HCT116 (cell line): ENCODE measurements at regions not wholly inside any gene's neighbourhood (a gene's known extent, or its start where the extent isn't known, plus 50 kb on each side); places are given as distances from the start of the nearest gene placed in this dataset.

ENCODE experiments used
- ATAC-seq: fragments of 200-7000 bp; cut with Tn5 transposase; 2 replicates; pipeline ENCODE4 v1.9.1; 2020; ENCODE audit warnings: mild to moderate bottlenecking, moderate library complexity
- BruUV-seq: library from RNA; stranded (reverse); fragments of 400-500 nt; replicated peaks from 2 replicates; lab custom pipeline; 2021; lab: Mats Ljungman, UMichigan
- CTCF ChIA-PET: fragments of 300-600 bp; sonication (Branson Sonifier 250); formaldehyde crosslinking; loops from one replicate; lab custom pipeline; 2021; ENCODE audit warnings: antibody characterized with exemption; lab: Charles Lee
- POLR2A ChIA-PET: fragments of 300-600, 350-600 bp; sonication (Branson Sonifier 250); formaldehyde crosslinking; loops from one replicate; lab custom pipeline; 2021; ENCODE audit warnings: antibody characterized with exemption; lab: Charles Lee
- RAD21 ChIA-PET, 2 experiments: fragments of 300-600 bp; sonication (Branson Sonifier 250); formaldehyde crosslinking; loops; one replicate each; lab custom pipeline; 2023; ENCODE audit warnings: low total read pairs in 2 of 2; ENCODE audit not compliant: uncharacterized antibody in 2 of 2, unreplicated experiment in 2 of 2, low non-redundant PET in 1 of 2; lab: Charles Lee
- DNase-seq: peaks from one replicate; pipeline ENCODE4 v3.0.0-alpha.2; 2010; ENCODE audit warnings: low read depth, low spot score
- H2AFZ ChIP-seq: fragments of 200-600 bp; shearing (Covaris generic), sonication (generic); 2 replicates; pipeline ENCODE4 v1.6.1; 2017; ENCODE audit warnings: low read depth, mixed run types, mixed read lengths, antibody characterized with exemption, low read length; ENCODE audit not compliant: poor library complexity, severe bottlenecking
- H3K27ac ChIP-seq: 2 replicates; pipeline ENCODE4 v1.5.1; 2012; ENCODE audit warnings: low read depth, low read length
- H3K27me3 ChIP-seq: fragments of 200-600 bp; sonication (generic); 2 replicates; pipeline ENCODE4 v1.6.1; 2016; ENCODE audit warnings: mixed run types, low read length, mixed read lengths; ENCODE audit not compliant: insufficient read depth
- H3K36me3 ChIP-seq, 2 experiments: fragments of 200-500 bp in 1 of 2; fragments of 200-600 bp in 1 of 2; sonication (Bioruptor generic) in 1 of 2; sonication (generic) in 1 of 2; 2 replicates each; pipeline versions ENCODE4 v1.5.1 to v1.6.1; 2014 to 2016; ENCODE audit warnings: low read length in 2 of 2, inconsistent platforms in 1 of 2, mixed read lengths in 1 of 2, mixed run types in 1 of 2; ENCODE audit not compliant: insufficient read depth in 2 of 2, control insufficient read depth in 1 of 2
- H3K4me1 ChIP-seq, 2 experiments: fragments of 200-600 bp in 1 of 2; sonication (generic) in 1 of 2; 2 replicates each; pipeline versions ENCODE4 v1.5.1 to v1.6.1; 2012 to 2017; ENCODE audit warnings: low read length in 2 of 2, inconsistent platforms in 1 of 2, mild to moderate bottlenecking in 1 of 2, mixed read lengths in 1 of 2, mixed run types in 1 of 2, moderate library complexity in 1 of 2; ENCODE audit not compliant: insufficient read depth in 2 of 2, control insufficient read depth in 1 of 2
- H3K4me2 ChIP-seq: fragments of 200-600 bp; sonication (generic); 2 replicates; pipeline ENCODE4 v1.6.1; 2017; ENCODE audit warnings: mixed run types, low read length, mixed read lengths
- H3K4me3 ChIP-seq, 2 experiments: fragments of 200-600 bp in 1 of 2; sonication (generic) in 1 of 2; replicated peaks in 1 of 2; 2 replicates each; pipeline ENCODE4 v1.5.1; 2011 to 2016; ENCODE audit warnings: low read length in 2 of 2, control low read depth in 1 of 2, low read depth in 1 of 2, mild to moderate bottlenecking in 1 of 2, mixed read lengths in 1 of 2, mixed run types in 1 of 2
- H3K79me2 ChIP-seq: fragments of 200-600 bp; sonication (generic); 2 replicates; pipeline ENCODE4 v1.6.1; 2017; ENCODE audit warnings: mild to moderate bottlenecking, mixed run types, low read length, moderate library complexity, mixed read lengths; ENCODE audit not compliant: insufficient read depth
- H3K9ac ChIP-seq: fragments of 200-600 bp; sonication (generic); 2 replicates; pipeline ENCODE4 v1.6.1; 2016; ENCODE audit warnings: low read length, mixed read lengths
- H3K9me2 ChIP-seq: fragments of 200-600 bp; sonication (generic), shearing (Covaris generic); 2 replicates; pipeline ENCODE4 v1.6.1; 2017; ENCODE audit warnings: mixed run types, mild to moderate bottlenecking, moderate library complexity; ENCODE audit not compliant: insufficient read depth
- H3K9me3 ChIP-seq, 2 experiments: fragments of 200-500 bp in 1 of 2; fragments of 200-600 bp in 1 of 2; sonication (Bioruptor generic) in 1 of 2; sonication (generic) in 1 of 2; 2 replicates each; pipeline ENCODE4 v1.6.1; 2014 to 2017; ENCODE audit warnings: low read length in 2 of 2, mixed read lengths in 2 of 2, inconsistent platforms in 1 of 2, low read depth in 1 of 2, mild to moderate bottlenecking in 1 of 2, mixed run types in 1 of 2, moderate library complexity in 1 of 2; ENCODE audit not compliant: control insufficient read depth in 1 of 2, insufficient read depth in 1 of 2
- H4K20me1 ChIP-seq: fragments of 200-600 bp; sonication (generic), shearing (Covaris generic); 2 replicates; pipeline ENCODE4 v1.6.1; 2017; ENCODE audit warnings: mixed run types, mild to moderate bottlenecking, moderate library complexity; ENCODE audit not compliant: insufficient read depth
- CBX3 ChIP-seq: IDR thresholded peaks from 2 replicates; pipeline ENCODE4 v1.6.1; 2012; ENCODE audit warnings: low read depth
- ELF1 ChIP-seq: IDR thresholded peaks from 2 replicates; pipeline ENCODE4 v1.6.1; 2012; ENCODE audit warnings: low read depth, borderline replicate concordance
- EZH2phosphoT487 ChIP-seq: fragments of 200-600 bp; IDR thresholded peaks from 2 replicates; pipeline ENCODE4 v1.6.1; 2018; ENCODE audit warnings: antibody characterized with exemption, borderline replicate concordance
- FOSL1 ChIP-seq: IDR thresholded peaks from 2 replicates; pipeline ENCODE4 v1.6.1; 2012; ENCODE audit warnings: low read depth
- POLR2A ChIP-seq: IDR thresholded peaks from 2 replicates; pipeline ENCODE4 v1.7.0; 2011; ENCODE audit warnings: borderline replicate concordance; ENCODE audit not compliant: insufficient read depth, insufficient read length; ENCODE audit errors: extremely low read depth
- SIN3A ChIP-seq: IDR thresholded peaks from 2 replicates; pipeline ENCODE4 v1.6.1; 2012; ENCODE audit warnings: low read depth
- TCF7L2 ChIP-seq: IDR thresholded peaks from 2 replicates; pipeline ENCODE4 v1.7.0; 2011; ENCODE audit warnings: borderline replicate concordance, inconsistent platforms; ENCODE audit not compliant: insufficient read depth, insufficient read length; ENCODE audit errors: extremely low read depth
- ZFX ChIP-seq: fragments of 450-650 bp; IDR thresholded peaks from 2 replicates; pipeline ENCODE4 v1.6.1; 2017
- ZNF274 ChIP-seq: fragments of 200-500 bp; sonication (Bioruptor generic); IDR thresholded peaks from 2 replicates; pipeline ENCODE4 v1.6.1; 2014; ENCODE audit warnings: mild to moderate bottlenecking, low read depth, low read length, inconsistent platforms
- intact Hi-C: fragments of 100-400 bp; cut with micrococcal nuclease; formaldehyde crosslinking; loops from 2 replicates; pipeline ENCODE4 v1.10.0; 2022
- TF ChIP-seq, protein P1 (sequence below): IDR thresholded peaks from 2 replicates; pipeline ENCODE4 v1.6.1; 2011; ENCODE audit warnings: mild to moderate bottlenecking, low read length, moderate library complexity; ENCODE audit not compliant: insufficient replicate concordance; ENCODE audit errors: extremely low read depth

GRCh38 chr4:28811025-28811424 is 1909.1 kb upstream of the PCDH7 start:
- intact Hi-C loops: no loop called here
- Histone ChIP-seq H3K36me3 (no peaks in the 10 kb centered on the region), H3K9me3 (no peaks in the 10 kb centered on the region), H3K9me2 (no peaks in the 10 kb centered on the region), H3K27me3 (no peaks in the 10 kb centered on the region), H2AFZ (no peak overlapping the region), H4K20me1 (no peaks in the 10 kb centered on the region), H3K4me2 (no peak overlapping the region), H3K4me3 (no peak overlapping the region), H3K9ac (no peak overlapping the region), H3K4me1 (no peaks in the 10 kb centered on the region), H3K79me2 (no peaks in the 10 kb centered on the region), H3K27ac (no peak overlapping the region)
- DNase-seq (no peak), ATAC-seq (no peak)
- no TSS peak for BruUV-seq
- ChIA-PET POLR2A (no interaction called here), CTCF (no interaction called here), RAD21 (no interaction called here)
- TF ChIP-seq, protein P1, sequence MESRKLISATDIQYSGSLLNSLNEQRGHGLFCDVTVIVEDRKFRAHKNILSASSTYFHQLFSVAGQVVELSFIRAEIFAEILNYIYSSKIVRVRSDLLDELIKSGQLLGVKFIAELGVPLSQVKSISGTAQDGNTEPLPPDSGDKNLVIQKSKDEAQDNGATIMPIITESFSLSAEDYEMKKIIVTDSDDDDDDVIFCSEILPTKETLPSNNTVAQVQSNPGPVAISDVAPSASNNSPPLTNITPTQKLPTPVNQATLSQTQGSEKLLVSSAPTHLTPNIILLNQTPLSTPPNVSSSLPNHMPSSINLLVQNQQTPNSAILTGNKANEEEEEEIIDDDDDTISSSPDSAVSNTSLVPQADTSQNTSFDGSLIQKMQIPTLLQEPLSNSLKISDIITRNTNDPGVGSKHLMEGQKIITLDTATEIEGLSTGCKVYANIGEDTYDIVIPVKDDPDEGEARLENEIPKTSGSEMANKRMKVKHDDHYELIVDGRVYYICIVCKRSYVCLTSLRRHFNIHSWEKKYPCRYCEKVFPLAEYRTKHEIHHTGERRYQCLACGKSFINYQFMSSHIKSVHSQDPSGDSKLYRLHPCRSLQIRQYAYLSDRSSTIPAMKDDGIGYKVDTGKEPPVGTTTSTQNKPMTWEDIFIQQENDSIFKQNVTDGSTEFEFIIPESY: no peak
- TF ChIP-seq SIN3A (no peak), ZFX (no peak), FOSL1 (no peak), ELF1 (no peak), TCF7L2 (no peak), EZH2phosphoT487 (no peak), ZNF274 (no peak), POLR2A (no peak), CBX3 (no peak)
